Activated B cell treated with CpG ODN at 0.5 μM for 24 hours (primary cell): ENCODE measurements at regions not wholly inside any gene's neighbourhood (a gene's known extent, or its start where the extent isn't known, plus 50 kb on each side); places are given as distances from the start of the nearest gene placed in this dataset.

ENCODE experiments used
- ATAC-seq: fragments of 200-7000 bp; cut with Tn5 transposase; one replicate; pipeline ENCODE4 v1.10.0; 2021; ENCODE audit warnings: low read depth, mild to moderate bottlenecking, moderate library complexity
- CTCF ChIA-PET: fragments of 350-600 bp; sonication (Branson Sonifier 250); formaldehyde crosslinking; loops from one replicate; lab custom pipeline; 2021; ENCODE audit warnings: antibody characterized with exemption; lab: Charles Lee
- POLR2A ChIA-PET: fragments of 350-600 bp; sonication (Branson Sonifier 250); formaldehyde crosslinking; loops from one replicate; lab custom pipeline; 2021; ENCODE audit warnings: antibody characterized with exemption; lab: Charles Lee
- DNase-seq: peaks from one replicate; pipeline ENCODE4 v3.0.0; 2022
- H3K27ac Mint-ChIP-seq: one replicate; pipeline ENCODE4 v1.8.0; 2020; ENCODE audit warnings: mixed read lengths
- H3K27me3 Mint-ChIP-seq: one replicate; pipeline ENCODE4 v1.8.0; 2021; ENCODE audit warnings: mixed read lengths
- H3K36me3 Mint-ChIP-seq: one replicate; pipeline ENCODE4 v1.8.0; 2021; ENCODE audit warnings: low read depth, mixed read lengths
- H3K4me1 Mint-ChIP-seq: one replicate; pipeline ENCODE4 v1.8.0; 2021; ENCODE audit warnings: mixed read lengths
- H3K4me3 Mint-ChIP-seq: one replicate; pipeline ENCODE4 v1.8.0; 2020; ENCODE audit warnings: mild to moderate bottlenecking, mixed read lengths
- H3K9me3 Mint-ChIP-seq: one replicate; pipeline ENCODE4 v1.8.0; 2020; ENCODE audit warnings: mixed read lengths
- CTCF ChIP-seq: fragments of 200-600 bp; IDR thresholded peaks from one replicate; pipeline ENCODE4 v1.8.0; 2022; ENCODE audit warnings: antibody characterized with exemption, mild to moderate bottlenecking
- intact Hi-C: fragments of 100-400 bp; cut with micrococcal nuclease; formaldehyde crosslinking; loops from one replicate; pipeline ENCODE4 v1.15.1; 2024

DNA sequence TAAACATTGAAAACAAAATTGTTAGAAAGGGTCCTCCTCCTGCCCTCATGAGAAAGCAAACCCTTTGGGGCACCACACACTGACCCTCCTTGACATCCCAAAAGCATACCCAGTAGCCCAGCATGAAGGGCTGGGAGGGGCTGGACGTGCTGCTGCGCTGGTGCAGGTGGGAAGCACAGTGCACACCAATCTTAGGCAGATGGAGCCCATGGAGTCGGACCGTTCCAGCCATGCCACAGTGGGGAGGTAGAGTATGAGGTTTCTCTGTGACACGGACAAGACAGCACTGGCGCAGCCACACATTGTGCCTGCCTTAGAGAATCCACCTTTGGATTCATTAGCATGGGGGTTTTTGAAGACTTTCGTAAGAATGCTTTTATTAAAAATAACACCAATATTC is 544.2 kb upstream of the FRG1 start:
- Mint-ChIP-seq H3K4me3 (no peak overlapping the region), H3K27ac (no peak overlapping the region), H3K27me3 (no peaks in the 10 kb centered on the region), H3K36me3 (no peaks in the 10 kb centered on the region), H3K9me3 (peaks cover 9% of the 10 kb centered on the region), H3K4me1 (no peaks in the 10 kb centered on the region)
- intact Hi-C loops, result no loop called here
- DNase-seq, result no peak
- ATAC-seq, result no peak
- CTCF ChIA-PET, result no interaction called here
- TF ChIP-seq CTCF, result no peak
- POLR2A ChIA-PET, result no interaction called here

GRCh38 chr4:189404271-189404670 is 536.4 kb upstream of the FRG1 start:
- H3K36me3 Mint-ChIP-seq, result no peaks in the 10 kb centered on the region
- no peak overlapping the region for H3K27ac Mint-ChIP-seq
- no peaks in the 10 kb centered on the region for H3K4me1 Mint-ChIP-seq
- POLR2A ChIA-PET, result no interaction called here
- no peaks in the 10 kb centered on the region for H3K27me3 Mint-ChIP-seq
- DNase-seq (no peak), ATAC-seq (no peak)
- no peak overlapping the region for H3K4me3 Mint-ChIP-seq
- CTCF ChIA-PET, result no interaction called here
- peaks cover 5% of the 10 kb centered on the region for H3K9me3 Mint-ChIP-seq
- no peak for TF ChIP-seq CTCF
- intact Hi-C loops, result no loop called here

DNA sequence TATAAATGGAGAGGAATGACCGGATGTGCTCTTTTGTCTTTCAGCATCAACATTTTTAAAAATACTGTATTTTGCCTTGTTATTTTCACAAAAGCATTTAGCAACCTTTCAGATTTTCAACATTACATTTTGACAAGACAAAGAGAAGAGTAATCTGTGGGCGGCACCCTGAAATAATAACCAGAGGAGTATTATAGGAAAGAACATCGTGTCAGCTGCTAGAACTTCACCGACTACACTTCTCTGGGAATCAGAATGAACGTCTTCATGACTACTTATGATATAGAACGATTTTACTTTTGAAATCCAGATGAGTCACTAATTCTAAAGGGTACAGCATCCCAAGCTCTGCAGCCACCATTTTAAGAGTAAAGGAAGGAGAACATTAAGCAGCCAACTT is 531.5 kb upstream of the FRG1 start:
- POLR2A ChIA-PET, result no interaction called here

GRCh38 chr4:189414021-189414420 is 526.7 kb upstream of the FRG1 start:
- POLR2A ChIA-PET, result no interaction called here
- no peak overlapping the region for H3K27ac Mint-ChIP-seq

More for the DNA sequence above, 531.5 kb upstream of the FRG1 start:
- Mint-ChIP-seq H3K4me3 (no peak overlapping the region), H3K27me3 (no peaks in the 10 kb centered on the region), H3K36me3 (no peaks in the 10 kb centered on the region), H3K27ac (no peak overlapping the region), H3K9me3 (peaks cover 12% of the 10 kb centered on the region), H3K4me1 (no peaks in the 10 kb centered on the region)
- intact Hi-C loops, result no loop called here
- no peak for TF ChIP-seq CTCF
- ATAC-seq (no peak), DNase-seq (no peak)
- CTCF ChIA-PET, result no interaction called here

GRCh38 chr4:189420572-189420971 is 520.1 kb upstream of the FRG1 start:
- no peaks in the 10 kb centered on the region for H3K4me1 Mint-ChIP-seq
- intact Hi-C loops, result no loop called here
- ATAC-seq (no peak), DNase-seq (no peak)
- no peaks in the 10 kb centered on the region for H3K36me3 Mint-ChIP-seq
- no peaks in the 10 kb centered on the region for H3K9me3 Mint-ChIP-seq
- CTCF ChIA-PET, result no interaction called here
- no peak overlapping the region for H3K27ac Mint-ChIP-seq
- H3K27me3 Mint-ChIP-seq, result no peaks in the 10 kb centered on the region
- no peak for TF ChIP-seq CTCF
- H3K4me3 Mint-ChIP-seq, result no peak overlapping the region
- POLR2A ChIA-PET, result no interaction called here

More at GRCh38 chr4:189414021-189414420, 526.7 kb upstream of the FRG1 start:
- CTCF ChIA-PET, result no interaction called here
- Mint-ChIP-seq H3K4me1 (no peaks in the 10 kb centered on the region), H3K9me3 (peaks cover 7% of the 10 kb centered on the region), H3K27me3 (no peaks in the 10 kb centered on the region), H3K36me3 (no peaks in the 10 kb centered on the region), H3K4me3 (no peak overlapping the region)
- ATAC-seq (no peak), DNase-seq (no peak)
- intact Hi-C loops, result no loop called here
- no peak for TF ChIP-seq CTCF
